COR-L47 (cell line): ENCODE measurements at regions not wholly inside any gene's neighbourhood (a gene's known extent, or its start where the extent isn't known, plus 50 kb on each side); places are given as distances from the start of the nearest gene placed in this dataset.

Source experiments
- DNase-seq: peaks from one replicate; lab custom pipeline; 2025; lab: John Stamatoyannopoulos, UW

GRCh38 chr16:9469512-9469911 is 378.1 kb downstream of the HAPSTR1 start:
- no peak for DNase-seq

GRCh38 chr16:9476744-9477143 is 385.3 kb downstream of the HAPSTR1 start:
- DNase-seq, result no peak

- no peak for DNase-seq
Measured at GRCh38 chr16:9479008-9479407, 387.6 kb downstream of the HAPSTR1 start.

GRCh38 chr16:9480503-9480902 is 389.1 kb downstream of the HAPSTR1 start:
- DNase-seq, result no peak

GRCh38 chr16:9481747-9482730 is 390.6 kb downstream of the HAPSTR1 start:
- DNase-seq, result no peak

- no peak for DNase-seq
Measured at GRCh38 chr16:9484426-9484825, 393.0 kb downstream of the HAPSTR1 start.

GRCh38 chr16:9484881-9485280 is 393.4 kb downstream of the HAPSTR1 start:
- no peak for DNase-seq

GRCh38 chr16:9489835-9490467 is 398.5 kb downstream of the HAPSTR1 start:
- no peak for DNase-seq

GRCh38 chr16:9495824-9496223 is 404.4 kb downstream of the HAPSTR1 start:
- DNase-seq, result no peak

GRCh38 chr16:9497750-9498149 is 406.3 kb downstream of the HAPSTR1 start:
- no peak for DNase-seq

- DNase-seq, result no peak
Measured at GRCh38 chr16:9499941-9500593, 408.6 kb downstream of the HAPSTR1 start.

GRCh38 chr16:9500872-9501271 is 409.4 kb downstream of the HAPSTR1 start:
- no peak for DNase-seq

GRCh38 chr16:9503251-9503984 is 412.0 kb downstream of the HAPSTR1 start:
- no peak for DNase-seq

- no peak for DNase-seq
Measured at GRCh38 chr16:9508328-9508936, 417.0 kb downstream of the HAPSTR1 start.

GRCh38 chr16:9509663-9510062 is 418.2 kb downstream of the HAPSTR1 start:
- DNase-seq, result no peak

GRCh38 chr16:9511389-9511788 is 419.9 kb downstream of the HAPSTR1 start:
- no peak for DNase-seq

GRCh38 chr16:9516444-9516843 is 425.0 kb downstream of the HAPSTR1 start:
- no peak for DNase-seq

- DNase-seq, result no peak
Measured at GRCh38 chr16:9518051-9518450, 426.6 kb downstream of the HAPSTR1 start.

GRCh38 chr16:9518581-9518980 is 427.1 kb downstream of the HAPSTR1 start:
- DNase-seq, result no peak

GRCh38 chr16:9521749-9522370 is 430.4 kb downstream of the HAPSTR1 start:
- no peak for DNase-seq

GRCh38 chr16:9522614-9523013 is 431.2 kb downstream of the HAPSTR1 start:
- no peak for DNase-seq
